GM23338 (cell line): ENCODE measurements at regions not wholly inside any gene's neighbourhood (a gene's known extent, or its start where the extent isn't known, plus 50 kb on each side); places are given as distances from the start of the nearest gene placed in this dataset.
A peak's percentile ranks its signal among the peaks of the same experiment; 100 is the strongest.

Experiments used
- ATAC-seq: fragments of 200-7000 bp; cut with Tn5 transposase; 3 replicates; pipeline ENCODE4 v1.9.1; 2020
- DNase-seq: peaks from one replicate; pipeline ENCODE4 v3.0.0-alpha.2; 2015; ENCODE audit warnings: low spot score
- H2AFZ ChIP-seq: fragments of 200-600 bp; sonication (generic); 2 replicates; pipeline ENCODE4 v1.8.0; 2016; ENCODE audit warnings: antibody characterized with exemption, mild to moderate bottlenecking, moderate library complexity
- H3F3A ChIP-seq: fragments of 200-600 bp; sonication (generic); replicated peaks from 2 replicates; pipeline ENCODE4 v1.8.0; 2017; ENCODE audit warnings: antibody characterized with exemption, mixed run types, low read depth
- H3K27ac ChIP-seq: fragments of 200-600 bp; sonication (generic); 2 replicates; pipeline ENCODE4 v1.6.1; 2016; ENCODE audit warnings: low read depth
- H3K27me3 ChIP-seq: fragments of 200-600 bp; sonication (generic); 2 replicates; pipeline ENCODE4 v1.8.0; 2016; ENCODE audit warnings: mild to moderate bottlenecking, mixed run types, moderate library complexity; ENCODE audit not compliant: insufficient read depth
- H3K36me3 ChIP-seq: fragments of 200-600 bp; sonication (generic); 2 replicates; pipeline ENCODE4 v1.8.0; 2016; ENCODE audit warnings: mild to moderate bottlenecking; ENCODE audit not compliant: insufficient read depth
- H3K4me1 ChIP-seq: fragments of 200-600 bp; sonication (generic); 2 replicates; pipeline ENCODE4 v1.8.0; 2016; ENCODE audit warnings: mild to moderate bottlenecking, moderate library complexity; ENCODE audit not compliant: insufficient read depth
- H3K4me2 ChIP-seq: fragments of 200-600 bp; sonication (generic); 2 replicates; pipeline ENCODE4 v1.7.1; 2017; ENCODE audit warnings: mixed run types
- H3K4me3 ChIP-seq: fragments of 200-600 bp; sonication (generic); 2 replicates; pipeline ENCODE4 v1.6.1; 2016; ENCODE audit warnings: mixed run types
- H3K79me2 ChIP-seq: fragments of 200-600 bp; sonication (generic); replicated peaks from 2 replicates; pipeline ENCODE4 v1.8.0; 2017; ENCODE audit warnings: mild to moderate bottlenecking; ENCODE audit not compliant: insufficient read depth
- H3K9me2 ChIP-seq: fragments of 200-600 bp; sonication (generic); 2 replicates; pipeline ENCODE4 v1.8.0; 2017; ENCODE audit not compliant: insufficient read depth
- H4K20me1 ChIP-seq: fragments of 200-600 bp; sonication (generic); replicated peaks from 2 replicates; pipeline ENCODE4 v1.8.0; 2017; ENCODE audit warnings: mild to moderate bottlenecking; ENCODE audit not compliant: insufficient read depth
- H3K27ac Mint-ChIP-seq: 2 replicates; pipeline ENCODE4 v1.8.0; 2020; ENCODE audit warnings: inconsistent platforms, mild to moderate bottlenecking, moderate library complexity, mixed read lengths
- H3K27me3 Mint-ChIP-seq: 3 replicates; pipeline ENCODE4 v1.8.0; 2022; ENCODE audit warnings: low read depth, mild to moderate bottlenecking, moderate library complexity, mixed read lengths, inconsistent platforms; ENCODE audit not compliant: insufficient read depth, poor library complexity
- H3K36me3 Mint-ChIP-seq: 3 replicates; pipeline ENCODE4 v1.8.0; 2021; ENCODE audit warnings: low read depth, mild to moderate bottlenecking, inconsistent platforms, moderate library complexity, mixed read lengths
- H3K4me1 Mint-ChIP-seq: 3 replicates; pipeline ENCODE4 v1.8.0; 2020; ENCODE audit warnings: mild to moderate bottlenecking, inconsistent platforms, mixed read lengths
- H3K4me3 Mint-ChIP-seq: 3 replicates; pipeline ENCODE4 v1.8.0; 2021; ENCODE audit warnings: moderate library complexity, mild to moderate bottlenecking, inconsistent platforms, mixed read lengths
- H3K9me3 Mint-ChIP-seq: 3 replicates; pipeline ENCODE4 v1.8.0; 2020; ENCODE audit warnings: moderate library complexity, mild to moderate bottlenecking, inconsistent platforms, mixed read lengths
- EZH2 ChIP-seq: fragments of 200-600 bp; sonication (generic); IDR thresholded peaks from one replicate; pipeline ENCODE4 v1.8.0; 2017; ENCODE audit warnings: antibody characterized with exemption, mild to moderate bottlenecking, low read depth; ENCODE audit not compliant: unreplicated experiment
- JUNB ChIP-seq: IDR thresholded peaks from one replicate; pipeline ENCODE4 v1.6.1; 2016; ENCODE audit warnings: antibody characterized with exemption; ENCODE audit not compliant: unreplicated experiment
- TF ChIP-seq, protein P1 (sequence below): fragments of 250-450 bp; sonication (Bioruptor Pico); IDR thresholded peaks from 2 replicates; pipeline ENCODE4 v1.5.0; 2020; ENCODE audit warnings: mild to moderate bottlenecking, moderate library complexity

DNA sequence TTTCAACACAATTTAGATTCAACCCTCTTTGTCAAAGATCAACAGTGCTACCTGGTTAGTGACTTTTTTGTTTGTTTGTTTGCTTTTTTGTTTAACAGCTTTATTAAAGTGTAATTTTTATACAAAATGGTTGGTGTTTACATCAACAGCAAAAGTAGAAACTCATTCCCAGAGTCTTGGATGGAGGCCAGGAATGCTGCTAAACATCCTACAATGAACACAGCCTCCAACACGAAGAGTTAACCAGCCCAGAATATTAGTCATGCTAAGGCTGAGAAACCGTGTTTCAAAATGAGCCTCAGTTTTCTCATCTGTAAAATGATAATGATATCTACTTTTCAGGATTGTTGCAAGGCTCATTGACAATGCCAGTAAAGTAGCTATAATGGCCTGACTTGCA, 211.0 kb upstream of the MAF start:
- no peak overlapping the region for H3K4me2 ChIP-seq

DNA sequence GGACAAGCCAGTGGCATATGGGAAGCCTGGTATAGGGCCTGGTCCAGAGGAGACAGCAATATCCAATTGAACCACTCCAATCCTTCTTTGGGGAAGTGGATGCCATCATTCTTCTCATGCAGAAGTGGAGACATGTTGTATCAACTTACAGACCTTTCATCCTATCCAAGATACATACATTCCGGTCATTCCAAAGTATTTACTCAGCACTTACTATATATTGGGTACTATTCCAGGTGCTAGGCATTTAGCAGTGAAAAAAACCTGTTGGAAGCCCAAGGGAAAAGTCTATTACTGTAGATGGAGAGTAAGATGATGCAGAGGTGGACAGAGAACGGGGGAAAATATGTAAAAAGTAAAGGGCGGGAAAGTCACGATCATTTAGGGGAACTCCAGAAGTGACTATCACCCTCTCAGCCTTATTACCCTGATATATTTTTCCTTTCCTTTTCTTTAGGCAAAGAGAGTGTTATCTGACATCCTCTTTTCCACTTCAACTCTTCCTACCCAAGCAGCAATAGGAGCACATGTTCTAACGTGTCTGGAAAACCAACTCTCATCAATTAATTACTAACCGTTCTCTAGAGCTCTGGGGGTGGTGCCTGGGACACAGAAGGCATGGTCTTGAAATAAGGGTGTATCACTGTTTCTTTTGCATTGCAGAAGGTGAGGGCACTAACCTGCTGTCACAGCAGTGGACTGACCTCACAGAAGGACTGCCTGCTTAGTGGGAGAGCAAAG, 210.1 kb upstream of the MAF start:
- H3K27ac ChIP-seq = no peak overlapping the region
- Mint-ChIP-seq H3K27me3 (no peaks in the 10 kb centered on the region), H3K4me3 (no peak overlapping the region), H3K4me1 (peaks cover 12% of the 10 kb centered on the region), H3K27ac (no peak overlapping the region), H3K9me3 (peaks cover 20% of the 10 kb centered on the region), H3K36me3 (peaks cover 15% of the 10 kb centered on the region)
- H3K4me3 ChIP-seq = no peak overlapping the region
- H4K20me1 ChIP-seq = no peaks in the 10 kb centered on the region
- H3K27me3 ChIP-seq = no peaks in the 10 kb centered on the region
- H3F3A ChIP-seq = no peaks in the 10 kb centered on the region
- no peaks in the 10 kb centered on the region for H3K4me1 ChIP-seq
- peak; percentile 48 for DNase-seq
- no peak overlapping the region for H2AFZ ChIP-seq
- H3K9me2 ChIP-seq = peaks cover 22% of the 10 kb centered on the region; the same call in 1 of the 2 replicates
- no peaks in the 10 kb centered on the region for H3K79me2 ChIP-seq
- TF ChIP-seq EZH2 = no peak
- no peak overlapping the region for H3K4me2 ChIP-seq
- no peaks in the 10 kb centered on the region for H3K36me3 ChIP-seq
- no peak for ATAC-seq

More for the DNA sequence above, 211.0 kb upstream of the MAF start:
- no peaks in the 10 kb centered on the region for H3K36me3 ChIP-seq
- no peaks in the 10 kb centered on the region for H3F3A ChIP-seq
- DNase-seq (no peak), ATAC-seq (no peak)
- peaks cover 22% of the 10 kb centered on the region; the same call in 1 of the 2 replicates for H3K9me2 ChIP-seq
- no peaks in the 10 kb centered on the region for H3K79me2 ChIP-seq
- Mint-ChIP-seq H3K9me3 (peaks cover 20% of the 10 kb centered on the region), H3K27ac (no peak overlapping the region), H3K4me3 (no peak overlapping the region), H3K36me3 (peaks cover 15% of the 10 kb centered on the region), H3K27me3 (no peaks in the 10 kb centered on the region), H3K4me1 (peaks cover 3% of the 10 kb centered on the region; the same call in 2 of the 3 replicates)
- no peak overlapping the region for H3K27ac ChIP-seq
- H3K4me3 ChIP-seq = no peak overlapping the region
- no peak overlapping the region for H2AFZ ChIP-seq
- no peaks in the 10 kb centered on the region for H3K27me3 ChIP-seq
- TF ChIP-seq JUNB = no peak
- H4K20me1 ChIP-seq = no peaks in the 10 kb centered on the region
- no peaks in the 10 kb centered on the region for H3K4me1 ChIP-seq

GRCh38 chr16:79809376-79809775, 208.8 kb upstream of the MAF start:
- ATAC-seq (no peak), DNase-seq (no peak)
- no peak overlapping the region for H3K4me3 Mint-ChIP-seq
- no peak overlapping the region for H3K4me2 ChIP-seq
- H3K27ac ChIP-seq = no peak overlapping the region
- no peaks in the 10 kb centered on the region for H3K27me3 ChIP-seq
- no peaks in the 10 kb centered on the region for H3K36me3 ChIP-seq
- 0 out of 2 replicates have a peak, but pooled peaks cover 14% of the 10 kb centered on the region for H3K9me2 ChIP-seq
- H3K4me1 ChIP-seq = no peaks in the 10 kb centered on the region
- TF ChIP-seq, protein P1, sequence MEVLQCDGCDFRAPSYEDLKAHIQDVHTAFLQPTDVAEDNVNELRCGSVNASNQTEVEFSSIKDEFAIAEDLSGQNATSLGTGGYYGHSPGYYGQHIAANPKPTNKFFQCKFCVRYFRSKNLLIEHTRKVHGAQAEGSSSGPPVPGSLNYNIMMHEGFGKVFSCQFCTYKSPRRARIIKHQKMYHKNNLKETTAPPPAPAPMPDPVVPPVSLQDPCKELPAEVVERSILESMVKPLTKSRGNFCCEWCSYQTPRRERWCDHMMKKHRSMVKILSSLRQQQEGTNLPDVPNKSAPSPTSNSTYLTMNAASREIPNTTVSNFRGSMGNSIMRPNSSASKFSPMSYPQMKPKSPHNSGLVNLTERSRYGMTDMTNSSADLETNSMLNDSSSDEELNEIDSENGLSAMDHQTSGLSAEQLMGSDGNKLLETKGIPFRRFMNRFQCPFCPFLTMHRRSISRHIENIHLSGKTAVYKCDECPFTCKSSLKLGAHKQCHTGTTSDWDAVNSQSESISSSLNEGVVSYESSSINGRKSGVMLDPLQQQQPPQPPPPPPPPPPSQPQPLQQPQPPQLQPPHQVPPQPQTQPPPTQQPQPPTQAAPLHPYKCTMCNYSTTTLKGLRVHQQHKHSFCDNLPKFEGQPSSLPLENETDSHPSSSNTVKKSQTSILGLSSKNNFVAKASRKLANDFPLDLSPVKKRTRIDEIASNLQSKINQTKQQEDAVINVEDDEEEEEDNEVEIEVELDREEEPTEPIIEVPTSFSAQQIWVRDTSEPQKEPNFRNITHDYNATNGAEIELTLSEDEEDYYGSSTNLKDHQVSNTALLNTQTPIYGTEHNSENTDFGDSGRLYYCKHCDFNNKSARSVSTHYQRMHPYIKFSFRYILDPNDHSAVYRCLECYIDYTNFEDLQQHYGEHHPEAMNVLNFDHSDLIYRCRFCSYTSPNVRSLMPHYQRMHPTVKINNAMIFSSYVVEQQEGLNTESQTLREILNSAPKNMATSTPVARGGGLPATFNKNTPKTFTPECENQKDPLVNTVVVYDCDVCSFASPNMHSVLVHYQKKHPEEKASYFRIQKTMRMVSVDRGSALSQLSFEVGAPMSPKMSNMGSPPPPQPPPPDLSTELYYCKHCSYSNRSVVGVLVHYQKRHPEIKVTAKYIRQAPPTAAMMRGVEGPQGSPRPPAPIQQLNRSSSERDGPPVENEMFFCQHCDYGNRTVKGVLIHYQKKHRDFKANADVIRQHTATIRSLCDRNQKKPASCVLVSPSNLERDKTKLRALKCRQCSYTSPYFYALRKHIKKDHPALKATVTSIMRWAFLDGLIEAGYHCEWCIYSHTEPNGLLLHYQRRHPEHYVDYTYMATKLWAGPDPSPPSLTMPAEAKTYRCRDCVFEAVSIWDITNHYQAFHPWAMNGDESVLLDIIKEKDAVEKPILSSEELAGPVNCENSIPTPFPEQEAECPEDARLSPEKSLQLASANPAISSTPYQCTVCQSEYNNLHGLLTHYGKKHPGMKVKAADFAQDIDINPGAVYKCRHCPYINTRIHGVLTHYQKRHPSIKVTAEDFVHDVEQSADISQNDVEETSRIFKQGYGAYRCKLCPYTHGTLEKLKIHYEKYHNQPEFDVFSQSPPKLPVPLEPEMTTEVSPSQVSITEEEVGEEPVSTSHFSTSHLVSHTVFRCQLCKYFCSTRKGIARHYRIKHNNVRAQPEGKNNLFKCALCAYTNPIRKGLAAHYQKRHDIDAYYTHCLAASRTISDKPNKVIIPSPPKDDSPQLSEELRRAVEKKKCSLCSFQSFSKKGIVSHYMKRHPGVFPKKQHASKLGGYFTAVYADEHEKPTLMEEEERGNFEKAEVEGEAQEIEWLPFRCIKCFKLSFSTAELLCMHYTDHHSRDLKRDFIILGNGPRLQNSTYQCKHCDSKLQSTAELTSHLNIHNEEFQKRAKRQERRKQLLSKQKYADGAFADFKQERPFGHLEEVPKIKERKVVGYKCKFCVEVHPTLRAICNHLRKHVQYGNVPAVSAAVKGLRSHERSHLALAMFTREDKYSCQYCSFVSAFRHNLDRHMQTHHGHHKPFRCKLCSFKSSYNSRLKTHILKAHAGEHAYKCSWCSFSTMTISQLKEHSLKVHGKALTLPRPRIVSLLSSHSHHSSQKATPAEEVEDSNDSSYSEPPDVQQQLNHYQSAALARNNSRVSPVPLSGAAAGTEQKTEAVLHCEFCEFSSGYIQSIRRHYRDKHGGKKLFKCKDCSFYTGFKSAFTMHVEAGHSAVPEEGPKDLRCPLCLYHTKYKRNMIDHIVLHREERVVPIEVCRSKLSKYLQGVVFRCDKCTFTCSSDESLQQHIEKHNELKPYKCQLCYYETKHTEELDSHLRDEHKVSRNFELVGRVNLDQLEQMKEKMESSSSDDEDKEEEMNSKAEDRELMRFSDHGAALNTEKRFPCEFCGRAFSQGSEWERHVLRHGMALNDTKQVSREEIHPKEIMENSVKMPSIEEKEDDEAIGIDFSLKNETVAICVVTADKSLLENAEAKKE (CRISPR knock-in tag) = no peak
- H3K4me1 Mint-ChIP-seq = peaks cover 17% of the 10 kb centered on the region
- H3K27ac Mint-ChIP-seq = no peak overlapping the region
- H3F3A ChIP-seq = no peaks in the 10 kb centered on the region
- H3K9me3 Mint-ChIP-seq = peaks cover 20% of the 10 kb centered on the region
- H3K27me3 Mint-ChIP-seq = no peaks in the 10 kb centered on the region
- no peak overlapping the region for H3K4me3 ChIP-seq
- H3K36me3 Mint-ChIP-seq = peaks cover 15% of the 10 kb centered on the region
- no peaks in the 10 kb centered on the region for H4K20me1 ChIP-seq
- H2AFZ ChIP-seq = no peak overlapping the region
- H3K79me2 ChIP-seq = no peaks in the 10 kb centered on the region
